OCI-LY3 (cell line): ENCODE measurements at regions not wholly inside any gene's neighbourhood (a gene's known extent, or its start where the extent isn't known, plus 50 kb on each side); places are given as distances from the start of the nearest gene placed in this dataset.

Experiments used
- H2AFZ ChIP-seq: fragments of 200-600, 300-600 bp; shearing (Covaris generic); 2 replicates; pipeline ENCODE4 v1.6.0; 2014; ENCODE audit warnings: antibody characterized with exemption, low read depth, low read length
- H3K27ac ChIP-seq: fragments of 200-600, 300-600 bp; sonication (generic); 2 replicates; pipeline ENCODE4 v1.5.1; 2014; ENCODE audit warnings: mild to moderate bottlenecking, low read length, moderate library complexity, mixed read lengths
- H3K27me3 ChIP-seq: fragments of 200-600, 300-600 bp; sonication (generic); 2 replicates; pipeline ENCODE4 v1.6.1; 2014; ENCODE audit warnings: low read depth, low read length, mixed read lengths
- H3K36me3 ChIP-seq: fragments of 200-600, 300-600 bp; sonication (generic); replicated peaks from 2 replicates; pipeline ENCODE3; 2014; ENCODE audit warnings: low read depth, low read length, mixed read lengths
- H3K4me1 ChIP-seq: fragments of 300-600, 200-600 bp; sonication (generic); 2 replicates; pipeline ENCODE4 v1.6.1; 2014; ENCODE audit warnings: low read length, mixed read lengths
- H3K4me2 ChIP-seq: fragments of 200-600, 300-600 bp; sonication (generic); 2 replicates; pipeline ENCODE4 v1.6.1; 2014; ENCODE audit warnings: low read length, mixed read lengths
- H3K4me3 ChIP-seq: fragments of 300-600, 200-600 bp; sonication (generic); 2 replicates; pipeline ENCODE4 v1.5.1; 2014; ENCODE audit warnings: antibody characterized with exemption, mild to moderate bottlenecking, low read length, moderate library complexity
- H3K79me2 ChIP-seq: fragments of 300-600, 200-600 bp; shearing (Covaris generic); 2 replicates; pipeline ENCODE4 v1.6.1; 2014; ENCODE audit warnings: mild to moderate bottlenecking, low read length, mixed read lengths
- H3K9ac ChIP-seq: fragments of 300-600, 200-600 bp; shearing (Covaris generic); 2 replicates; pipeline ENCODE4 v1.6.0; 2014; ENCODE audit warnings: mild to moderate bottlenecking, low read length, moderate library complexity
- H3K9me3 ChIP-seq: fragments of 200-600, 300-600 bp; shearing (Covaris generic); 2 replicates; pipeline ENCODE4 v1.6.1; 2014; ENCODE audit warnings: low read length, mixed read lengths; ENCODE audit not compliant: insufficient read depth
- H4K20me1 ChIP-seq: fragments of 200-600, 300-600 bp; sonication (generic); 2 replicates; pipeline ENCODE4 v1.6.1; 2016; ENCODE audit warnings: low read length, mixed read lengths; ENCODE audit not compliant: insufficient read depth
- CTCF ChIP-seq: fragments of 200-600, 300-600 bp; sonication (generic); IDR thresholded peaks from 2 replicates; pipeline ENCODE4 v1.5.1; 2014; ENCODE audit warnings: antibody characterized with exemption, low read length, low read depth
- EZH2phosphoT487 ChIP-seq: fragments of 200-600 bp; shearing (Covaris generic); IDR thresholded peaks from 2 replicates; pipeline ENCODE4 v1.6.1; 2018; ENCODE audit warnings: antibody characterized with exemption, mixed run types, low read depth

DNA sequence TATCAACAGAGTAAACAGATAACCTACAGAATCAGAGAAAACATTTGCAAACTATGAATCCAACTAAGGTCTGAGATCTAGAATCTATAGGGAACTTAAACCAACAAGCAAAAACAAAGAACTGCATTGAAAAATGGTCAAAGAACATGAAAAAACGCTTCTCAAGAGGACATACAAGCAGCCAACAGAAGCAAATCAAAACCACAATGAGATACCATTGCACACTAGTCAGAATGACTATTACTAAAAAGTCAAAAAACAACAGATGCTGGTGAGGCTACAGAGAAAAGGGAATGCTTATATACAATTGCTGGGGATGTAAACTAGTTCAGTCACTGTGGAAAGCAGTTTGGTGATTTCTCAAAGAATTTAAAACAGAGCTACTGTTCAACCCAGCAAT, 255.7 kb downstream of the TMEM47 start:
- no peak overlapping the region for H2AFZ ChIP-seq
- no peak overlapping the region for H3K4me2 ChIP-seq
- H3K27ac ChIP-seq = no peak overlapping the region
- H3K9me3 ChIP-seq = no peaks in the 10 kb centered on the region
- no peaks in the 10 kb centered on the region for H3K27me3 ChIP-seq
- no peaks in the 10 kb centered on the region for H3K79me2 ChIP-seq
- no peak overlapping the region for H3K4me3 ChIP-seq
- no peaks in the 10 kb centered on the region for H4K20me1 ChIP-seq
- H3K4me1 ChIP-seq = no peaks in the 10 kb centered on the region
- no peak overlapping the region for H3K9ac ChIP-seq
- no peaks in the 10 kb centered on the region for H3K36me3 ChIP-seq
- TF ChIP-seq CTCF = no peak
- TF ChIP-seq EZH2phosphoT487 = no peak

- no peaks in the 10 kb centered on the region for H3K9me3 ChIP-seq
- no peak for TF ChIP-seq CTCF
- no peak for TF ChIP-seq EZH2phosphoT487
- no peak overlapping the region for H3K4me3 ChIP-seq
- H3K79me2 ChIP-seq = no peaks in the 10 kb centered on the region
- no peak overlapping the region for H2AFZ ChIP-seq
- H3K4me2 ChIP-seq = no peak overlapping the region
- H3K4me1 ChIP-seq = no peaks in the 10 kb centered on the region
- no peaks in the 10 kb centered on the region for H4K20me1 ChIP-seq
- H3K9ac ChIP-seq = no peak overlapping the region
- no peaks in the 10 kb centered on the region for H3K27me3 ChIP-seq
- no peak overlapping the region for H3K27ac ChIP-seq
- H3K36me3 ChIP-seq = no peaks in the 10 kb centered on the region
These were observed 250.3 kb upstream of the FAM47A start for GRCh38 chrX:34382416-34382815.

DNA sequence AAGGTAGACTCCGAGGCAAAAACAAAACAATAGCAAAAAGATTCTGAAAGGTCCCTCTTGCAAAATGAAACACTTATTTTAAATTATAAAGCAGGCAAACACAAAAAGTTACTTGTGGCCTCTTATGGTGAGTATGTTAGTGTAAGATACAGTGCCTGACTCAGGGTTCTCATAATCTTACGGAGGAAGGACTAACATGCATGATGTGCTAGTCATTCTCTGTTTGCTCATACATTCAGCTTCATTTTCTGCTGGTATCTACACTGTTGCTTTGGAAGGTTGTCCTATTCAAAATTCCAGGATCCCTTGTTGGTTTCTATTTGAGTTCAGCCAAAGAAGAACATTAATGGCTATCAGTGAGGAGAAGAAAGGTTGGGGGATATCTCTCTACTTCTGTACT, 249.1 kb upstream of the FAM47A start:
- H3K27me3 ChIP-seq = no peaks in the 10 kb centered on the region
- no peaks in the 10 kb centered on the region for H3K79me2 ChIP-seq
- H3K36me3 ChIP-seq = no peaks in the 10 kb centered on the region
- no peak overlapping the region for H3K4me2 ChIP-seq
- H3K4me1 ChIP-seq = no peaks in the 10 kb centered on the region
- H3K9ac ChIP-seq = no peak overlapping the region
- no peak overlapping the region for H3K27ac ChIP-seq
- no peaks in the 10 kb centered on the region for H3K9me3 ChIP-seq
- no peaks in the 10 kb centered on the region for H4K20me1 ChIP-seq
- no peak overlapping the region for H3K4me3 ChIP-seq
- TF ChIP-seq CTCF (no peak), EZH2phosphoT487 (no peak)
- H2AFZ ChIP-seq = no peak overlapping the region

- no peak overlapping the region for H3K4me2 ChIP-seq
- no peak overlapping the region for H2AFZ ChIP-seq
- no peaks in the 10 kb centered on the region for H3K9me3 ChIP-seq
- H3K9ac ChIP-seq = no peak overlapping the region
- no peak for TF ChIP-seq CTCF
- no peak for TF ChIP-seq EZH2phosphoT487
- H3K4me3 ChIP-seq = no peak overlapping the region
- H4K20me1 ChIP-seq = no peaks in the 10 kb centered on the region
- H3K79me2 ChIP-seq = no peaks in the 10 kb centered on the region
- H3K27me3 ChIP-seq = no peaks in the 10 kb centered on the region
- no peak overlapping the region for H3K27ac ChIP-seq
- H3K4me1 ChIP-seq = no peaks in the 10 kb centered on the region
- H3K36me3 ChIP-seq = no peaks in the 10 kb centered on the region
These were observed 247.8 kb upstream of the FAM47A start for GRCh38 chrX:34379891-34380290.
